PC-3 (cell line): ENCODE measurements at regions not wholly inside any gene's neighbourhood (a gene's known extent, or its start where the extent isn't known, plus 50 kb on each side); places are given as distances from the start of the nearest gene placed in this dataset.

Experiments
- EZH2phosphoT487 ChIP-seq: fragments of 300-600 bp; sonication (generic); IDR thresholded peaks from 2 replicates; pipeline ENCODE4 v1.6.1; 2018; ENCODE audit warnings: mild to moderate bottlenecking, antibody characterized with exemption, low read length, borderline replicate concordance
- TF ChIP-seq, protein P1 (sequence below): fragments of 300-600 bp; sonication (generic); conservative IDR thresholded peaks from 2 replicates; pipeline ENCODE4 v1.5.1; 2017; ENCODE audit warnings: antibody characterized with exemption, low read depth, mild to moderate bottlenecking, low read length

DNA sequence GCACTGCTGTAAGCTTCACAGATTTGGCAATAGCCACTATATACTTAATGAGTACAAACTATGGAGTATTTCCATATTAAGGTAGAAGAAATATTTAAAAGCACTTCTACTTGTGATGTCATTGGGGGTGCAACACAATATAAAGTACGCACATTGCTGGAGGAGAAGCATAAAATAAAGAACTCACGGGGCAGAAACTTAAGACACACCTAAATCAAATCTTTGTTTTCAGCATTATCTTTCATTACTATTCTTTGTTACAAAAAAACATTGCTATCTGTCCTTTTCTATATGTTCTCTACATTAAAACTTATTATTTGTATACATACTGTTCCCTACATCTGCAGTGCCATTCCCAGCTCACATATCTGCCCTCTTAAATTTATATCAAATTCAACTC is 93.3 kb upstream of the VPREB1 start:
- TF ChIP-seq, protein P1, sequence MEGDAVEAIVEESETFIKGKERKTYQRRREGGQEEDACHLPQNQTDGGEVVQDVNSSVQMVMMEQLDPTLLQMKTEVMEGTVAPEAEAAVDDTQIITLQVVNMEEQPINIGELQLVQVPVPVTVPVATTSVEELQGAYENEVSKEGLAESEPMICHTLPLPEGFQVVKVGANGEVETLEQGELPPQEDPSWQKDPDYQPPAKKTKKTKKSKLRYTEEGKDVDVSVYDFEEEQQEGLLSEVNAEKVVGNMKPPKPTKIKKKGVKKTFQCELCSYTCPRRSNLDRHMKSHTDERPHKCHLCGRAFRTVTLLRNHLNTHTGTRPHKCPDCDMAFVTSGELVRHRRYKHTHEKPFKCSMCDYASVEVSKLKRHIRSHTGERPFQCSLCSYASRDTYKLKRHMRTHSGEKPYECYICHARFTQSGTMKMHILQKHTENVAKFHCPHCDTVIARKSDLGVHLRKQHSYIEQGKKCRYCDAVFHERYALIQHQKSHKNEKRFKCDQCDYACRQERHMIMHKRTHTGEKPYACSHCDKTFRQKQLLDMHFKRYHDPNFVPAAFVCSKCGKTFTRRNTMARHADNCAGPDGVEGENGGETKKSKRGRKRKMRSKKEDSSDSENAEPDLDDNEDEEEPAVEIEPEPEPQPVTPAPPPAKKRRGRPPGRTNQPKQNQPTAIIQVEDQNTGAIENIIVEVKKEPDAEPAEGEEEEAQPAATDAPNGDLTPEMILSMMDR: no peak
- TF ChIP-seq EZH2phosphoT487: no peak
